Astrocyte (in vitro differentiated cells and primary cell): ENCODE measurements at regions not wholly inside any gene's neighbourhood (a gene's known extent, or its start where the extent isn't known, plus 50 kb on each side); places are given as distances from the start of the nearest gene placed in this dataset.

Source experiments
- DNase-seq: peaks from one replicate; pipeline ENCODE4 v3.0.0-alpha.2; 2010; ENCODE audit warnings: low read depth
- FAIRE-seq: peaks from 2 replicates; lab custom pipeline; 2011; peaks lifted over from hg19 to GRCh38; lab: Jason Lieb, UNC
- H2AFZ ChIP-seq: 2 replicates; pipeline ENCODE4 v1.6.0; 2012; ENCODE audit warnings: low read depth, low read length, inconsistent platforms
- H3K27ac ChIP-seq: 2 replicates; pipeline ENCODE4 v1.5.1; 2011; ENCODE audit warnings: low read depth, low read length, inconsistent platforms
- H3K27me3 ChIP-seq: 2 replicates; pipeline ENCODE4 v1.6.0; 2011; ENCODE audit warnings: low read length, inconsistent platforms; ENCODE audit not compliant: insufficient read depth
- H3K36me3 ChIP-seq: 2 replicates; pipeline ENCODE4 v1.5.1; 2011; ENCODE audit warnings: low read length, inconsistent platforms; ENCODE audit not compliant: insufficient read depth
- H3K4me1 ChIP-seq: 2 replicates; pipeline ENCODE4 v1.5.1; 2011; ENCODE audit warnings: low read length, inconsistent platforms; ENCODE audit not compliant: insufficient read depth
- H3K4me2 ChIP-seq: 2 replicates; pipeline ENCODE4 v1.6.0; 2012; ENCODE audit warnings: low read length, inconsistent platforms
- H3K4me3 ChIP-seq: 2 replicates; pipeline ENCODE4 v1.5.1; 2011; ENCODE audit warnings: low read depth, mild to moderate bottlenecking, low read length, inconsistent platforms; ENCODE audit not compliant: insufficient read depth
- H3K79me2 ChIP-seq: 2 replicates; pipeline ENCODE4 v1.6.0; 2012; ENCODE audit warnings: mild to moderate bottlenecking, low read length, inconsistent platforms; ENCODE audit not compliant: insufficient read depth
- H3K9ac ChIP-seq: 2 replicates; pipeline ENCODE4 v1.6.0; 2012; ENCODE audit warnings: mild to moderate bottlenecking, low read length, inconsistent platforms
- H3K9me3 ChIP-seq: 2 replicates; pipeline ENCODE4 v1.5.1; 2012; ENCODE audit warnings: low read depth, mild to moderate bottlenecking, low read length, inconsistent platforms; ENCODE audit not compliant: insufficient read depth
- H4K20me1 ChIP-seq: 2 replicates; pipeline ENCODE4 v1.6.0; 2012; ENCODE audit warnings: low read length, inconsistent platforms; ENCODE audit not compliant: insufficient read depth
- H3K27ac Mint-ChIP-seq: one replicate; pipeline ENCODE4 v1.8.0; 2021; ENCODE audit warnings: mild to moderate bottlenecking, mixed read lengths; ENCODE audit not compliant: unreplicated experiment
- H3K27me3 Mint-ChIP-seq: one replicate; pipeline ENCODE4 v1.8.0; 2021; ENCODE audit warnings: low read depth, mixed read lengths; ENCODE audit not compliant: unreplicated experiment
- H3K36me3 Mint-ChIP-seq: one replicate; pipeline ENCODE4 v1.8.0; 2021; ENCODE audit warnings: low read depth, mixed read lengths; ENCODE audit not compliant: unreplicated experiment
- H3K4me1 Mint-ChIP-seq: one replicate; pipeline ENCODE4 v1.8.0; 2021; ENCODE audit warnings: low read depth, mixed read lengths; ENCODE audit not compliant: unreplicated experiment
- H3K4me3 Mint-ChIP-seq: one replicate; pipeline ENCODE4 v1.8.0; 2021; ENCODE audit warnings: mild to moderate bottlenecking, moderate library complexity, mixed read lengths; ENCODE audit not compliant: unreplicated experiment
- H3K9me3 Mint-ChIP-seq: one replicate; pipeline ENCODE4 v1.8.0; 2021; ENCODE audit warnings: mild to moderate bottlenecking, mixed read lengths; ENCODE audit not compliant: unreplicated experiment
- CTCF ChIP-seq: IDR thresholded peaks from 2 replicates; pipeline ENCODE4 v1.5.1; 2011; ENCODE audit warnings: low read depth, mild to moderate bottlenecking, inconsistent platforms, low read length, moderate library complexity; ENCODE audit not compliant: insufficient read depth
- EZH2 ChIP-seq: IDR thresholded peaks from 2 replicates; pipeline ENCODE4 v1.6.1; 2012; ENCODE audit warnings: mild to moderate bottlenecking, low read length, inconsistent platforms; ENCODE audit not compliant: insufficient read depth

DNA sequence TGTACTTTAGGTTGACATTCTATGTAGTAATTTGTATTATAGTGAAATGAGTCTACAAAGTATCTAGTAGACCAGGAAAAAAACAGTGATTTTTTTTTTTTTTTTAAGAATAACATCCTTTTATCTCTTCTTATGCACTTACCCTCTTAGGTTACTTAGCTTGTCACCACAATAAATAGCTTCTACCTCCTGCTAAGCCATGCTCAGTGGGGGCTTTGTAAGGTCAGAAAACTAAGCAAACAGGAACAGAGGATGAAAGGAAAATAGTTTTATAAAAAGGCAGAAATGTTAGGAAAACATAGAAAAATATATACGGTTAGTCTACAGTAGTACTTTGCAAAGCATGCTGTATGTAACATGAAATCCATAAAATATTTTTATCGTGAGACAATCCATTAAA is 385.3 kb upstream of the ATXN7L3B start:
- TF ChIP-seq EZH2 (no peak), CTCF (no peak)
- H3K9me3 ChIP-seq: no peaks in the 10 kb centered on the region
- no peak overlapping the region for H3K27ac ChIP-seq
- H3K9me3 Mint-ChIP-seq: no peaks in the 10 kb centered on the region
- H3K27me3 Mint-ChIP-seq: no peaks in the 10 kb centered on the region
- no peak overlapping the region for H3K4me2 ChIP-seq
- no peaks in the 10 kb centered on the region for H3K4me1 Mint-ChIP-seq
- FAIRE-seq (no peak), DNase-seq (no peak)
- H3K36me3 Mint-ChIP-seq: no peaks in the 10 kb centered on the region
- H3K27ac Mint-ChIP-seq: no peak overlapping the region
- no peaks in the 10 kb centered on the region for H3K27me3 ChIP-seq
- no peak overlapping the region for H3K4me3 ChIP-seq
- no peaks in the 10 kb centered on the region for H3K36me3 ChIP-seq
- no peaks in the 10 kb centered on the region for H3K79me2 ChIP-seq
- no peak overlapping the region for H2AFZ ChIP-seq
- no peaks in the 10 kb centered on the region for H4K20me1 ChIP-seq
- no peak overlapping the region for H3K9ac ChIP-seq
- no peak overlapping the region for H3K4me3 Mint-ChIP-seq
- H3K4me1 ChIP-seq: no peaks in the 10 kb centered on the region

- H3K4me3 ChIP-seq: no peak overlapping the region
- no peaks in the 10 kb centered on the region for H3K9me3 ChIP-seq
- Mint-ChIP-seq H3K4me3 (no peak overlapping the region), H3K4me1 (no peaks in the 10 kb centered on the region), H3K36me3 (no peaks in the 10 kb centered on the region), H3K27ac (no peak overlapping the region), H3K9me3 (no peaks in the 10 kb centered on the region), H3K27me3 (no peaks in the 10 kb centered on the region)
- H3K27me3 ChIP-seq: no peaks in the 10 kb centered on the region
- FAIRE-seq (no peak), DNase-seq (no peak)
- H3K4me2 ChIP-seq: no peak overlapping the region
- no peak overlapping the region for H3K27ac ChIP-seq
- H3K36me3 ChIP-seq: no peaks in the 10 kb centered on the region
- TF ChIP-seq CTCF: no peak
- TF ChIP-seq EZH2: no peak
- H3K4me1 ChIP-seq: no peaks in the 10 kb centered on the region
- no peak overlapping the region for H3K9ac ChIP-seq
- H4K20me1 ChIP-seq: no peaks in the 10 kb centered on the region
- H2AFZ ChIP-seq: no peak overlapping the region
- H3K79me2 ChIP-seq: no peaks in the 10 kb centered on the region
These were observed 371.5 kb upstream of the ATXN7L3B start for GRCh38 chr12:74166096-74166495.

DNA sequence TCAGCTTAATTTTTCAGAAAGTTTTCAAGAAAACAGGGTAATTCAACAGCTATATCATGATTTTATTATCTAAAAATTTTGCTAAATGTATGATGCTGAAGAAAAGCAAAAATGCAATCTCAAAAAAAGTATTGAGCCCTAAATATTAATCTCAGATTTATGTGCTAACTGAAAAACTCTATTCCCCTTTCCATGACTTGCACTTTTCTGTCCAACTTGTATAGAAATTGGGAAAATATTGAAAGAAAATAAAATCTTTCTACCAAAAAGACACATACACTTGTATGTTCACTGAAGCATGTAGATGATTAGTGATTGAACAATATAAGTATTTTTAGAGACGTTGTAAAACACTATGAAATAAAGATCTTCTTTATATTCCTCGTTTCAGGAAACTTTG is 368.0 kb upstream of the ATXN7L3B start:
- FAIRE-seq (no peak), DNase-seq (no peak)
- no peaks in the 10 kb centered on the region for H3K79me2 ChIP-seq
- no peaks in the 10 kb centered on the region for H3K9me3 ChIP-seq
- H3K4me3 Mint-ChIP-seq: no peak overlapping the region
- no peak overlapping the region for H2AFZ ChIP-seq
- no peak overlapping the region for H3K27ac ChIP-seq
- H3K27ac Mint-ChIP-seq: no peak overlapping the region
- H3K36me3 ChIP-seq: no peaks in the 10 kb centered on the region
- no peaks in the 10 kb centered on the region for H3K27me3 ChIP-seq
- H4K20me1 ChIP-seq: no peaks in the 10 kb centered on the region
- H3K4me2 ChIP-seq: no peak overlapping the region
- H3K9ac ChIP-seq: no peak overlapping the region
- H3K4me1 Mint-ChIP-seq: no peaks in the 10 kb centered on the region
- TF ChIP-seq EZH2 (no peak), CTCF (no peak)
- H3K9me3 Mint-ChIP-seq: no peaks in the 10 kb centered on the region
- H3K27me3 Mint-ChIP-seq: no peaks in the 10 kb centered on the region
- H3K4me1 ChIP-seq: no peaks in the 10 kb centered on the region
- no peak overlapping the region for H3K4me3 ChIP-seq
- no peaks in the 10 kb centered on the region for H3K36me3 Mint-ChIP-seq
